SK-N-SH treated with all-trans-retinoic acid at 6 μM for 48 hours (cell line): ENCODE measurements at regions not wholly inside any gene's neighbourhood (a gene's known extent, or its start where the extent isn't known, plus 50 kb on each side); places are given as distances from the start of the nearest gene placed in this dataset.

Experiments used
- ATAC-seq: fragments of 200-7000 bp; cut with Tn5 transposase; 3 replicates; pipeline ENCODE4 v1.9.1; 2020; ENCODE audit warnings: mild to moderate bottlenecking, moderate library complexity
- ARNTL ChIP-seq: fragments of 450-650 bp; formaldehyde crosslinking; IDR thresholded peaks from 2 replicates; pipeline ENCODE4 v1.5.0; 2020; ENCODE audit warnings: low read depth, mild to moderate bottlenecking, moderate library complexity, borderline replicate concordance
- BACH2 ChIP-seq: fragments of 250-450 bp; sonication (Bioruptor Pico); IDR thresholded peaks from 2 replicates; pipeline ENCODE4 v1.9.0; 2021; ENCODE audit warnings: mild to moderate bottlenecking, borderline replicate concordance
- CSDC2 ChIP-seq: fragments of 250-450 bp; sonication (Bioruptor Pico); IDR thresholded peaks from 2 replicates; pipeline ENCODE4 v1.5.0; 2020; ENCODE audit warnings: mild to moderate bottlenecking, moderate library complexity
- ESRRG ChIP-seq: fragments of 250-450 bp; sonication (Bioruptor Pico); IDR thresholded peaks from 2 replicates; pipeline ENCODE4 v1.6.1; 2021; ENCODE audit warnings: mild to moderate bottlenecking
- GLIS3 ChIP-seq: fragments of 250-450 bp; sonication (Bioruptor Pico); IDR thresholded peaks from 2 replicates; pipeline ENCODE4 v1.5.0; 2020; ENCODE audit warnings: mild to moderate bottlenecking, moderate library complexity
- ISL1 ChIP-seq: fragments of 250-450 bp; sonication (Bioruptor Pico); IDR thresholded peaks from 2 replicates; pipeline ENCODE4 v2.1.2; 2022; ENCODE audit warnings: mild to moderate bottlenecking, moderate library complexity
- OSR1 ChIP-seq: fragments of 250-450 bp; sonication (Bioruptor Pico); IDR thresholded peaks from 2 replicates; pipeline ENCODE4 v1.8.0; 2022; ENCODE audit warnings: moderate library complexity, mild to moderate bottlenecking, inconsistent platforms
- PPARA ChIP-seq: fragments of 250-450 bp; sonication (Bioruptor Pico); IDR thresholded peaks from 2 replicates; pipeline ENCODE4 v1.5.0; 2020; ENCODE audit warnings: mild to moderate bottlenecking, borderline replicate concordance
- RARB ChIP-seq: fragments of 250-450 bp; sonication (Bioruptor Pico); IDR thresholded peaks from 2 replicates; pipeline ENCODE4 v1.8.0; 2021; ENCODE audit warnings: mild to moderate bottlenecking, moderate library complexity
- TCF4 ChIP-seq: fragments of 250-450 bp; sonication (Bioruptor Pico); IDR thresholded peaks from 2 replicates; pipeline ENCODE4 v1.8.0; 2021; ENCODE audit warnings: mild to moderate bottlenecking, moderate library complexity, borderline replicate concordance
- TOX ChIP-seq: fragments of 250-450 bp; sonication (Bioruptor Pico); IDR thresholded peaks from 2 replicates; pipeline ENCODE4 v1.8.0; 2021; ENCODE audit warnings: mild to moderate bottlenecking, moderate library complexity, borderline replicate concordance
- ZC3H10 ChIP-seq: fragments of 250-450 bp; sonication (Bioruptor Pico); IDR thresholded peaks from 2 replicates; pipeline ENCODE4 v1.5.1; 2021; ENCODE audit warnings: mild to moderate bottlenecking, moderate library complexity
- ZFP3 ChIP-seq: fragments of 250-450 bp; sonication (Bioruptor Pico); IDR thresholded peaks from 2 replicates; pipeline ENCODE4 v1.5.0; 2020; ENCODE audit warnings: mild to moderate bottlenecking, moderate library complexity
- ZFP30 ChIP-seq: fragments of 450-650 bp; formaldehyde crosslinking; IDR thresholded peaks from 2 replicates; pipeline ENCODE4 v1.5.0; 2022; ENCODE audit warnings: mild to moderate bottlenecking, moderate library complexity
- ZNF565 ChIP-seq: fragments of 450-650 bp; formaldehyde crosslinking; conservative IDR thresholded peaks from 2 replicates; pipeline ENCODE4 v1.5.0; 2020; ENCODE audit warnings: low read depth, mild to moderate bottlenecking, moderate library complexity
- ZNF70 ChIP-seq: fragments of 450-650 bp; formaldehyde crosslinking; IDR thresholded peaks from 2 replicates; pipeline ENCODE4 v1.5.0; 2020; ENCODE audit warnings: mild to moderate bottlenecking, moderate library complexity
- TF ChIP-seq, protein P1 (sequence below): fragments of 250-450 bp; sonication (Bioruptor Pico); IDR thresholded peaks from 2 replicates; pipeline ENCODE4 v1.5.0; 2020; ENCODE audit warnings: mild to moderate bottlenecking, moderate library complexity
- TF ChIP-seq, protein P2 (sequence below): fragments of 250-450 bp; sonication (Bioruptor Pico); IDR thresholded peaks from 2 replicates; pipeline ENCODE4 v1.8.0; 2021; ENCODE audit warnings: low read depth, mild to moderate bottlenecking, moderate library complexity, borderline replicate concordance
- TF ChIP-seq, protein P3 (sequence below): fragments of 250-450 bp; sonication (Bioruptor Pico); IDR thresholded peaks from 2 replicates; pipeline ENCODE4 v1.5.1; 2020; ENCODE audit warnings: low read depth, mild to moderate bottlenecking, moderate library complexity
- TF ChIP-seq, protein P4 (sequence below): fragments of 250-450 bp; sonication (Bioruptor Pico); IDR thresholded peaks from 2 replicates; pipeline ENCODE4 v1.5.1; 2021; ENCODE audit warnings: mild to moderate bottlenecking, moderate library complexity
- TF ChIP-seq, protein P5 (sequence below): fragments of 250-450 bp; sonication (Bioruptor Pico); IDR thresholded peaks from 2 replicates; pipeline ENCODE4 v1.8.0; 2020; ENCODE audit warnings: mild to moderate bottlenecking, moderate library complexity, borderline replicate concordance

DNA sequence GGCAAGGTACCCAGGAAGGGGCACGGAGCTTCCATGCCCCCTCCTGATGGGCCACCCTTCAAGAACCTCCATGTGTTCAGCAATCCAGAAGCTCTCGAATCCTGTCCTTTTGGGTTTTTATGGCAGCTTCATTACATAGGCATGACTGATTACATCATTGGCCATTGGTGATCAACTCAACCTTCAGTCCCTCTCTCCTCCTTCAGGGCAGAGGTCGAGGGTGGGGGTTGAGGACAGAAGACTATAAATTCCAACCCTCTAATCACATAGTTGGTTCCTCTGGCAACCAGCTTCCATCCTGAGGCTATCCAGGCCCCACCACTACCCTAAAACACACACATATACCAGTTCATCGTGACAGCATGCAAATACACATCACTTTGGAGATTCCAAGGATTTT is 135.7 kb downstream of the ZNF281 start:
- no peak for TF ChIP-seq GLIS3 (CRISPR knock-in tag)
- TF ChIP-seq, protein P1, sequence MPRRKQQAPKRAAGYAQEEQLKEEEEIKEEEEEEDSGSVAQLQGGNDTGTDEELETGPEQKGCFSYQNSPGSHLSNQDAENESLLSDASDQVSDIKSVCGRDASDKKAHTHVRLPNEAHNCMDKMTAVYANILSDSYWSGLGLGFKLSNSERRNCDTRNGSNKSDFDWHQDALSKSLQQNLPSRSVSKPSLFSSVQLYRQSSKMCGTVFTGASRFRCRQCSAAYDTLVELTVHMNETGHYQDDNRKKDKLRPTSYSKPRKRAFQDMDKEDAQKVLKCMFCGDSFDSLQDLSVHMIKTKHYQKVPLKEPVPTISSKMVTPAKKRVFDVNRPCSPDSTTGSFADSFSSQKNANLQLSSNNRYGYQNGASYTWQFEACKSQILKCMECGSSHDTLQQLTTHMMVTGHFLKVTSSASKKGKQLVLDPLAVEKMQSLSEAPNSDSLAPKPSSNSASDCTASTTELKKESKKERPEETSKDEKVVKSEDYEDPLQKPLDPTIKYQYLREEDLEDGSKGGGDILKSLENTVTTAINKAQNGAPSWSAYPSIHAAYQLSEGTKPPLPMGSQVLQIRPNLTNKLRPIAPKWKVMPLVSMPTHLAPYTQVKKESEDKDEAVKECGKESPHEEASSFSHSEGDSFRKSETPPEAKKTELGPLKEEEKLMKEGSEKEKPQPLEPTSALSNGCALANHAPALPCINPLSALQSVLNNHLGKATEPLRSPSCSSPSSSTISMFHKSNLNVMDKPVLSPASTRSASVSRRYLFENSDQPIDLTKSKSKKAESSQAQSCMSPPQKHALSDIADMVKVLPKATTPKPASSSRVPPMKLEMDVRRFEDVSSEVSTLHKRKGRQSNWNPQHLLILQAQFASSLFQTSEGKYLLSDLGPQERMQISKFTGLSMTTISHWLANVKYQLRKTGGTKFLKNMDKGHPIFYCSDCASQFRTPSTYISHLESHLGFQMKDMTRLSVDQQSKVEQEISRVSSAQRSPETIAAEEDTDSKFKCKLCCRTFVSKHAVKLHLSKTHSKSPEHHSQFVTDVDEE = no peak
- no peak for ATAC-seq

DNA sequence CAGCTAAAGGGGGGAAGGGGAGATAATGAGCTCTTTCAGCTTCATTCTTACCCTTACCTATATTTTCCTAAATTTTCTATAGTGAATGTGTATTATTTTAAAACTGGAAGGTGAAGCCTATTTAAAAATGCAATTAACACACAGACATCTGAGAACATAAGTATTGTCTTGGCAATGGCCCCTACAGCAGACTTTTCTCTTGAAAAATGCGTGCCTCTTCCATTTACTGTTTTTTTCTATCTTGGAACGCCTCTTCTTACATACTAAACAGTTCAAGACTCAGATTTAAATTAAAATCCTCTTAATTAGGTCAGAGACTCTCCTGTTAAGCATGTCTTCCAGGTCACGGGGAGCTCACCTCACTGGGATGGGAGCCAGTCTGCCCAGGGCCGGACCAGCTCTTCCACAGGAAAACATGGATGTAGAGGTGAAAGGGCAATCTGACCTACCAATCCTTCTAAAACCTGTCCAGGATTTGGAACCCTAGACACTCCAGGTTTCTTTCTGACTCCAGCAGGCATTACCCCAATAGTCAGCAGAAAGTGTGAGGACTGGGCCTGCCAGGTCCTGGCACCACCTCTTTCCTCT is 137.3 kb downstream of the ZNF281 start:
- no peak for ATAC-seq

More for the DNA sequence above, 137.3 kb downstream of the ZNF281 start:
- TF ChIP-seq ZNF565 (no peak), RARB (no peak), ARNTL (CRISPR knock-in tag) (no peak), ISL1 (CRISPR knock-in tag) (no peak), CSDC2 (no peak), ZFP30 (CRISPR knock-in tag) (no peak), ZNF70 (no peak), ZC3H10 (no peak), OSR1 (CRISPR knock-in tag) (no peak), BACH2 (CRISPR knock-in tag) (no peak), PPARA (CRISPR knock-in tag) (no peak), TCF4 (CRISPR knock-in tag) (no peak), ZFP3 (CRISPR knock-in tag) (no peak), TOX (CRISPR knock-in tag) (no peak), ESRRG (no peak)
- TF ChIP-seq, protein P2, sequence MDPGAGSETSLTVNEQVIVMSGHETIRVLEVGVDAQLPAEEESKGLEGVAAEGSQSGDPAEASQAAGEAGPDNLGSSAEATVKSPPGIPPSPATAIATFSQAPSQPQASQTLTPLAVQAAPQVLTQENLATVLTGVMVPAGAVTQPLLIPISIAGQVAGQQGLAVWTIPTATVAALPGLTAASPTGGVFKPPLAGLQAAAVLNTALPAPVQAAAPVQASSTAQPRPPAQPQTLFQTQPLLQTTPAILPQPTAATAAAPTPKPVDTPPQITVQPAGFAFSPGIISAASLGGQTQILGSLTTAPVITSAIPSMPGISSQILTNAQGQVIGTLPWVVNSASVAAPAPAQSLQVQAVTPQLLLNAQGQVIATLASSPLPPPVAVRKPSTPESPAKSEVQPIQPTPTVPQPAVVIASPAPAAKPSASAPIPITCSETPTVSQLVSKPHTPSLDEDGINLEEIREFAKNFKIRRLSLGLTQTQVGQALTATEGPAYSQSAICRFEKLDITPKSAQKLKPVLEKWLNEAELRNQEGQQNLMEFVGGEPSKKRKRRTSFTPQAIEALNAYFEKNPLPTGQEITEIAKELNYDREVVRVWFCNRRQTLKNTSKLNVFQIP (CRISPR knock-in tag) = no peak
- TF ChIP-seq, protein P3, sequence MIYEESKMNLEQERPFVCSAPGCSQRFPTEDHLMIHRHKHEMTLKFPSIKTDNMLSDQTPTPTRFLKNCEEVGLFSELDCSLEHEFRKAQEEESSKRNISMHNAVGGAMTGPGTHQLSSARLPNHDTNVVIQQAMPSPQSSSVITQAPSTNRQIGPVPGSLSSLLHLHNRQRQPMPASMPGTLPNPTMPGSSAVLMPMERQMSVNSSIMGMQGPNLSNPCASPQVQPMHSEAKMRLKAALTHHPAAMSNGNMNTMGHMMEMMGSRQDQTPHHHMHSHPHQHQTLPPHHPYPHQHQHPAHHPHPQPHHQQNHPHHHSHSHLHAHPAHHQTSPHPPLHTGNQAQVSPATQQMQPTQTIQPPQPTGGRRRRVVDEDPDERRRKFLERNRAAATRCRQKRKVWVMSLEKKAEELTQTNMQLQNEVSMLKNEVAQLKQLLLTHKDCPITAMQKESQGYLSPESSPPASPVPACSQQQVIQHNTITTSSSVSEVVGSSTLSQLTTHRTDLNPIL = no peak
- TF ChIP-seq, protein P1 = no peak
- TF ChIP-seq, protein P4, sequence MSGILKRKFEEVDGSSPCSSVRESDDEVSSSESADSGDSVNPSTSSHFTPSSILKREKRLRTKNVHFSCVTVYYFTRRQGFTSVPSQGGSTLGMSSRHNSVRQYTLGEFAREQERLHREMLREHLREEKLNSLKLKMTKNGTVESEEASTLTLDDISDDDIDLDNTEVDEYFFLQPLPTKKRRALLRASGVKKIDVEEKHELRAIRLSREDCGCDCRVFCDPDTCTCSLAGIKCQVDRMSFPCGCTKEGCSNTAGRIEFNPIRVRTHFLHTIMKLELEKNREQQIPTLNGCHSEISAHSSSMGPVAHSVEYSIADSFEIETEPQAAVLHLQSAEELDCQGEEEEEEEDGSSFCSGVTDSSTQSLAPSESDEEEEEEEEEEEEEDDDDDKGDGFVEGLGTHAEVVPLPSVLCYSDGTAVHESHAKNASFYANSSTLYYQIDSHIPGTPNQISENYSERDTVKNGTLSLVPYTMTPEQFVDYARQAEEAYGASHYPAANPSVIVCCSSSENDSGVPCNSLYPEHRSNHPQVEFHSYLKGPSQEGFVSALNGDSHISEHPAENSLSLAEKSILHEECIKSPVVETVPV (CRISPR knock-in tag) = no peak
- TF ChIP-seq, protein P5, sequence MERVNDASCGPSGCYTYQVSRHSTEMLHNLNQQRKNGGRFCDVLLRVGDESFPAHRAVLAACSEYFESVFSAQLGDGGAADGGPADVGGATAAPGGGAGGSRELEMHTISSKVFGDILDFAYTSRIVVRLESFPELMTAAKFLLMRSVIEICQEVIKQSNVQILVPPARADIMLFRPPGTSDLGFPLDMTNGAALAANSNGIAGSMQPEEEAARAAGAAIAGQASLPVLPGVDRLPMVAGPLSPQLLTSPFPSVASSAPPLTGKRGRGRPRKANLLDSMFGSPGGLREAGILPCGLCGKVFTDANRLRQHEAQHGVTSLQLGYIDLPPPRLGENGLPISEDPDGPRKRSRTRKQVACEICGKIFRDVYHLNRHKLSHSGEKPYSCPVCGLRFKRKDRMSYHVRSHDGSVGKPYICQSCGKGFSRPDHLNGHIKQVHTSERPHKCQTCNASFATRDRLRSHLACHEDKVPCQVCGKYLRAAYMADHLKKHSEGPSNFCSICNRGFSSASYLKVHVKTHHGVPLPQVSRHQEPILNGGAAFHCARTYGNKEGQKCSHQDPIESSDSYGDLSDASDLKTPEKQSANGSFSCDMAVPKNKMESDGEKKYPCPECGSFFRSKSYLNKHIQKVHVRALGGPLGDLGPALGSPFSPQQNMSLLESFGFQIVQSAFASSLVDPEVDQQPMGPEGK (CRISPR knock-in tag) = no peak
